HG03571 (cell line): ENCODE measurements at regions not wholly inside any gene's neighbourhood (a gene's known extent, or its start where the extent isn't known, plus 50 kb on each side); places are given as distances from the start of the nearest gene placed in this dataset.

Source experiments
- ATAC-seq: cut with Tn5 transposase; IDR thresholded peaks from one replicate; pipeline ENCODE4 v1.9.1; 2021; ENCODE audit not compliant: unreplicated experiment

DNA sequence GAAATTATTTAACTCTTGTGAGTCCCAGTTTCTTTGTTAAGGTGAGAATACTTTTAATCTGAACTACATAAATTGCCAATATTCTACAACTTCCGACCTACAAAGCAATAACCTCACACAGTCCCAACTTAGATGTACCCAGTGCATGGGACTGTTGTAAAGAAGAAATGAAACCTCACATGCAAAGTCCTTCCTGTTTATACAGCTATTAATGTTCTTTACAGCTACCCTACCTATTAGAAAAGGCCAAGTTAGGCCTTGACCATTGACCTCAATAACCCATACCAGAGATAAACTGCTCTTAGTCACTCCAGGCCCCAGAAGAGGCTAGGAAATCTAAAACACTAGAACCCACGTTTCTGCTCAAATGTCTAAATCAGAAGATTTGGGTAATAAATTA lies 920.1 kb upstream of the TENM3 start:
- ATAC-seq = no peak

DNA sequence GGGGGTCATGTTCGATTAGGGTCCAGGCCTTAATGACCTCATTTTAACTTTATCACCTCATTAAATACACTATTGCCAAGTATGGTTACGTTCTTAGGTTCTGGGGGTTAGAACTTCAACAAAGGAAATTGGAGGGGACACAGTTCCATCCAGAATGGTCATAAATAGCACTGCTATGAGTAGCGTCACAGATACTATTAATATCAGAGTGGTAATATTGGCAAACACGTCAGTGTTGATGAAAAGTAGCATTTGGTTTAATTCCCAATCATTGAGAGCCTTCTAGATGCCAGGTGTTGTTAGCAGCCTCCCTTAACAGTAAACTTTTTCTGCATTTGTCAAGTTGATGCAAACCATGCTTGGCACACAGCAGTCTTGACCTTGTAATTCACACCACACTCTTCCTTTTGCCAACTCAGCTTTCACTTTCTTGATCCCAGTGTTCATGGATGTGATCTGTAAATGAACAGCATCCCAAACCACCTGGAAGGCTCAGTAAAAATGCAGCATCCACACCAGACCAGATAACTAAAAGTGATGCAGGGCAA lies 912.5 kb upstream of the TENM3 start:
- no peak for ATAC-seq

GRCh38 chr4:181331214-181331613 lies 912.0 kb upstream of the TENM3 start:
- ATAC-seq = no peak

GRCh38 chr4:181345931-181346330 lies 897.3 kb upstream of the TENM3 start:
- no peak for ATAC-seq

DNA sequence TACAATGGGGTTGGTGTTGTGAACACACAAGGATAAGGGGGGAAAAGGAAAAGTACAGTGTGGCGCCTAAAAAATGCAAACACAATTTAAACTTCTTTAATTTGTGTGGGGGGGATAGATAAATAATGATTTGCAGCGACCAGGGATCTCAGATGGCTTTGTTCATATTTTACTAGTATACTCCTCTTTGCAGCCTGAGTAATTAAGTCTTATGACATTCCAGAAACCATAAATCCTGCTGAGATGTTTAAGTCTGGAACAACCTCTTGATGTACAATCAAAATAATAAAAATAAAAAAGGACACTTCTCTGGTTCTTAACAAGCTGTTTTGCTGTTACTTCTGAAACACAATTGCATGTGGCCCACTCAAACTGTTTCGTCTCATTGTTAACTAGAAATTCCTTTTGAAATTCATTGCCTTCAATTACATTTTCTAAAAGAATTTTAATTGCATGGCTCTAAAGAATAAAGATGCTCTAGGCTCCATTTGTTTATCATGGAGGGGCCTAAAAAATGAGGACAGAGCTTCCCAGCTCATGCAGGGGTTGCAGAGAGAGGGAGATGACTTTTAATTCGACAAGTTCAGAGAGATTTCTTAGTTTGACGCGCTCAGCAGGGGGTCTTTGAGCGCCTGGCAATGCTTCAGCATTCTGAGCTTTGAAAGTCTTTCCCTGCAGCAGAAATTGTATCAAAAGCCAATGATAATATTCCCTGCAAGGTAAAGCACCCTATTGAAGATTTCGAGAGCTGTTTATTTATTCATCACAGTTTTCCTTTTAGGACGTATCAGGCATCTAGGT lies 892.4 kb upstream of the TENM3 start:
- ATAC-seq = no peak

DNA sequence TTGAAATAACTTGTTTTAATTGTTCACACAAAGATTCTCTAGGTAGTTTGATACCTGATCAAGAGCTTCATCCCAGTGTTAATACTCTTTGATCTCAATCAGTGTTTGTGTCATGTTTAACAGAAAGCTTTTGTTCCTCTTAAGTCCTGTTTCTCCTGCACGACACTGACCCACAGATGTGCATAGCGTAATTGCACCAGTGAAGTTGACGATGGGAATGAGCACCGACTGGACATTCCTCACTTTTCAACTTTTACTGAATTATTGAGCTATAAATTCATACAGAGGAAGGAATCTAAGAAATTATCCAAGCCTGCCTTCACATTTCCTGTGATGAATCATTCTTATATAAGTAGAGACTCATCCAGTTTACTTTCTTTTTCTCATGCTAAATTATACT lies 878.7 kb upstream of the TENM3 start:
- ATAC-seq = no peak

- ATAC-seq = no peak
Measured at GRCh38 chr4:181365671-181366070, 877.5 kb upstream of the TENM3 start.

DNA sequence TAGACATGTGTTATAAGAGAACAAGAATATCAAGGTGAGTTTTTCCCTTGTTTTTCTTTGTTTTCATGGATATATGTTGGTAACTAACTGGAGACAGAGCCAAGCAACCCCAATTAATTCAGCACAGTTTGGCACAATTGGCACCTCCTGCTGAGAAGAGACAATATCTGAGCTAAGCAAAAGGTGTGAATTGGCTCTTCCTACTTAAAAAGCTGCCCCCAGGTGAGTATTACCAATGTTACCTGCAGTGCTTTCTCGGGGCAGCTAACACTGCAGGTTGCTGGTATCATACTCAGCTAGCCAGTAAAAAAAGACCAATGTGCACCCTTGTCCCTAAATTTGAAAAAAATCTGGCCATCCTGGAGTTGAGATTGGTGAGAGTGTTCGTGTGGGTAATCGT lies 871.2 kb upstream of the TENM3 start:
- no peak for ATAC-seq

GRCh38 chr4:181376058-181376457 lies 867.1 kb upstream of the TENM3 start:
- no peak for ATAC-seq

- no peak for ATAC-seq
Measured at GRCh38 chr4:181388061-181388460, 855.1 kb upstream of the TENM3 start.

DNA sequence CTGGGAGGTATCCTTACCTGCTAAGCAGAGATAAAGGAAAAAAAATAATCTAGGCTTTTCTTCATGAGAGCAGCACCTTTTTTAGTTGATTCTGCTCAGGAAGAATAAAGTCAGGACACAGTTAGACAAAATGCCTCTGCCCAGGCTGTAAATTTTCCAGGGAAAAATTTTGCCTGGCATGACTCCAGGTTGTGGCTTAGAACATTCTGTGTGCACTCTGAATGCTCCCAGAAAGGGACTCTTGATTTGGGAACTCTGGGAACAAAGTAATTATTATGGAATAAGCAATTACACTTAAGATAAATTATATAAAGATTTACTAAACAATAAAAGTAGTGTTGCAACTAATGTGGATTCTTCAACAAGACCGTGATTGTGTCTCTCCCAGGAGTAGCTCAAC lies 826.2 kb upstream of the TENM3 start:
- no peak for ATAC-seq

GRCh38 chr4:181418496-181418895 lies 824.7 kb upstream of the TENM3 start:
- no peak for ATAC-seq

DNA sequence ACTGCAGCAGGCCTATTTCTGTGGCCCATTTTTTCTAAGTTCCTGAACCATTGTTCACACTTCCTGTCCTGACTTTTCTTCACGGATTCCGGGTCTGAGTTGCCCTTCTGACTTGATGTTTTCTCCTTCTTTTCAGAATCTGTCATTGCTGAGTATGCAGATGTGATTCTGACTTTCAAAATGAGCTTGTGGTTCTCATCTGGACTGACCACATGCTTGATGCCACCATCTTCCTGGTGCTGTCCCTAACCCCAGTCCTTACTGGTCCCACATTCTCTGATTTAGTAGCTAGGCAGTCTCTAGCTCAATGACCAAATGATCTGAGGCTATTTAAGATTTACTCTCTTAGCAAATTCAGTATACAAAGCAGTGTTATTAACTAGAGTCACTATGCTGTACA lies 822.3 kb upstream of the TENM3 start:
- ATAC-seq = no peak

DNA sequence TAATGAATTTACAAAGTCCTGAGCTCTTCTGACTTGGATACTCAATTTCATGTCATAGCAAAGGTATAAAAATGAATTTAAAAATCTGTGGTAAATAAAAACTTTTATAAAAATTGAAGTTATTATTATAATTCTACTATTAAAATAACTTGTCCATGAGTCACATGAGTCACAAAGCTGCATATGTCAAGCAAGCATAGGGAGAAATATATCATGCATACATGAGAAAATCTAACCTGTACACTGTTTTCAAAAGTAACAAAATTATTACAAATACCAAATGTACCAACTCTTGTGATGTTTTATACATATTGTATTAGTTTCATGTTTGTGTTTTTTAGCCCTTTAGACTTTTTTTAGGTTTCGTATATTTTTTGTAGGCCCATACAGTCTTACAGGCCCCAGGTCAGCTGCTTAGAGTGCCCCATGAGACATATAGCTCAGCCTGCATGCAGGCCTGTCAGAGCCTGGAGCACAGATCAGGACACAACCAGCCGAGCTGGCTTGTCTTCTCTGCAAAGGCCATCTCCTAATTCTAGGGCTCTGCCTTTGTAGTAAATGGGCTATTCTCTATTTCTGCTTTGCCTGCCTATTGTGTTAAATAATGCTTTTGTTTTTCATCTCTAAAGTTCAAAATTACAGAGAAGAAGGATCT lies 818.7 kb upstream of the TENM3 start:
- ATAC-seq = no peak

- ATAC-seq = no peak
Measured at GRCh38 chr4:181427076-181427475, 816.1 kb upstream of the TENM3 start.

- no peak for ATAC-seq
Measured at GRCh38 chr4:181431006-181431405, 812.2 kb upstream of the TENM3 start.

DNA sequence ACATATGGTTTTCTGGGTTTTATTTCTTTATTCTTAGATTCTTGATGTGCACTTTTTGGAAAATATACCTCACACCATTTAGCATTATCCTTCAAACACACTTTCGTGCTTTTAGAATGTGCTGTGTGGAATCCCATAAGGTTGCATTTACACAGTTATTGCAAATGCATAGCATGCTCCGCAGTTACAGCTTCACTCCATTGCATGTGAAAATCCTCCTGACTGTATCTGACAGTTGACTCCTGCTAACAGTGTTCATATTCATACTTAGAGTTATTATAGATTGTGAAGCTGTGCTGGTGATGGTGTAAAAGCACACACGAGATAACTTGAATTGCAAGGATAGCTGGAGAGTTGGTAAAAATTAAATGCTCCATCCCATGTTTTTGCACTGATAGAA lies 811.5 kb upstream of the TENM3 start:
- ATAC-seq = no peak

DNA sequence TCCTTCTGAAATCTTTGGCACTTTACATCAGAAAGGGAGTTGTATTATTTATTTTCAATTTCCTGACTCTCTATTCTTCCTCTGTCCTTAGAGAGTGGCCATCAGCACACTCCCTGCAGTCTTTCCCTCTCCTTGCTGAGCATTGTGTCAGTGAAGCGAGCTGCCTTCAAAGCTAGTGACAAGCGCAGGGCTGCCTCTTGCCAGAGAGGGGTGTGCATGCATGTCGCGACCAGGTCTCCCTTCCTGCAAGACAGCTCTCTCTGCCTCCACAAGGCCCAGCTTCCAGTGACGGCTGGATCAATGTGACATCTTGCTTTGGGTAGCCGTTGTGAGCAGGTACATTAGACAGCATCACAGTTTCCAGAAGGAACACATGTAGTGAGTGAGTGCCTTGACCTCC lies 810.9 kb upstream of the TENM3 start:
- ATAC-seq = no peak

- no peak for ATAC-seq
Measured at GRCh38 chr4:181437895-181438294, 805.3 kb upstream of the TENM3 start.

GRCh38 chr4:181438641-181439040 lies 804.6 kb upstream of the TENM3 start:
- ATAC-seq = no peak

DNA sequence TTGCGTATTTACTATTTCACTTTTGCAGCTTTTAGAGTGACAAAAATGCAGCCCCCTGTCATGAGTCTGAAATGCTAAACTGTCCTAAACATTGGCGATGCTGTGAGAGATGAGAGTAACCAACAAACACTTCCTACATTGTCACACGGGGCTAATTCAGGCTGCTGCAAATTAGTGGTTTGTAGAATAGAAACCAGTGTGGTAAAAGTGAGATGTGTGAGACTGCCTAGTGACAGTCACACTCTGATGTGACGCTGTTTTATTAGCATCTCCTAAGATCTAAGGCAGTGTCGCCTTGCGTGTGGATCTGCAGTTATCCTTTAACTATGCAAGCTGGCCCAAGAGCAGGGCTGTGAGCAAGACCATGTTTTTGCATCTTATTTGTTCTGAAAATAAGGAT lies 800.2 kb upstream of the TENM3 start:
- ATAC-seq = no peak

- no peak for ATAC-seq
Measured at GRCh38 chr4:181465826-181466225, 777.4 kb upstream of the TENM3 start.
